Kasumi-1 (cell line): ENCODE measurements at regions not wholly inside any gene's neighbourhood (a gene's known extent, or its start where the extent isn't known, plus 50 kb on each side); places are given as distances from the start of the nearest gene placed in this dataset.
A peak's percentile ranks its signal among the peaks of the same experiment; 100 is the strongest.
"Not testable (repeated sequence)": the region's sequence is repeated elsewhere in the genome, so short reads cannot be mapped to it uniquely, and the experiment has no call there.

Source experiments
- DNase-seq, 2 experiments: peaks; one replicate each; lab custom pipeline; 2025; lab: John Stamatoyannopoulos, UW

DNA sequence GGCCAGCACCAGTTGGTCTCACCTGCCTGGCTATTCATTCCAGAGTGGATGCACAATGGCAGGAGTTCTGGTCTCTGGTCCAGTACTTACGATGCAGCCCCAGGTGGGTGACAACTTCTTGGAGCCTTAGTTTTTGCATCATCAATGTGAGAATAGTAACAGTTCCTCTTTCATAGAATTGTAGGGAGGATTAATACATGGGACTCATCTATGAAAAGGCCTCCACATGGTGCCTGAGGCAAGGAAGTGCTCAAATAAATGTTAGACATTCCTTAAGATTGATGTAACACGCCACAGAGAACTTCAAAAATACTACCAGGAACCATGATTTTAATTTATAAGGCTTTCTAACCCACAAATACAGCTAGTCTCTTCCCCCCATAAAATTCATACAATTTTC is 120.1 kb upstream of the CHST15 start:
- no peak for DNase-seq

DNA sequence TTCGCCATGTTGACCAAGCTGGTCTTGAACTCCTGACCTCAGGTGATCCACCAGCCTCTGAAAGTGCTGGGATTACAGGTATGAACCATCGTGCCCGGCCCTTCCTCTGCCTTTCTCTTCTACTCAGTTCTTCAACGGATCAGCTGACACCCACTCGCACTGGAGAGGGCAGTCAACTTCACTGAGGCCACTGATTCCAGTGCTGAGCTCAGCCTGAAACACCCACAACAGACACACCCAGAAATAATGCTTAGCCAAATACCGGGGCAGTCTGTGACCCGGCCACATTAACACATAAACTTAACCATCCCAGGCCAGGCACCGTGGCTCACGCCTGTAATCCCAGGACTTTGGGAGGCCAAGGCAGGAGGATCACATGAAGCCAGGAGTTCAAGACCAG is 119.3 kb upstream of the CHST15 start:
- no peak for DNase-seq

DNA sequence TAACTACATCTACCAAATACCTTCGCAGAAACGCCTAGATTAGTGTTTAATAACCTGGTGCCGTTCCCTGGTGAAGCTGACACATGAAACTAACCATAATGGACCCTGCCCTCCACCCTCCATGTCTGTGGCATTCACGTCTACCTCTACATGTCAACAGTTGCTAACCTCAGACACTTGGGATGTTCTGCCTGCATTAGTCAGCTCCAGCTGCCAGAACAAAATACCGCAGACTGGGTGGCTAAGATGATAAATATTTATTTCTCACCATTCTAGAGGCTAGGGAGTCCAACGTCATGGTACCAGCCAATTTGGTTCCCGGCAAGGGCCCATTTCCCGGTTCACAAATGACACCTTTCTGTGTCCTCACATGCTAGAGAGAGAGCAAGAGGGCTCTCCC is 118.5 kb upstream of the CHST15 start:
- DNase-seq, result no peak

DNA sequence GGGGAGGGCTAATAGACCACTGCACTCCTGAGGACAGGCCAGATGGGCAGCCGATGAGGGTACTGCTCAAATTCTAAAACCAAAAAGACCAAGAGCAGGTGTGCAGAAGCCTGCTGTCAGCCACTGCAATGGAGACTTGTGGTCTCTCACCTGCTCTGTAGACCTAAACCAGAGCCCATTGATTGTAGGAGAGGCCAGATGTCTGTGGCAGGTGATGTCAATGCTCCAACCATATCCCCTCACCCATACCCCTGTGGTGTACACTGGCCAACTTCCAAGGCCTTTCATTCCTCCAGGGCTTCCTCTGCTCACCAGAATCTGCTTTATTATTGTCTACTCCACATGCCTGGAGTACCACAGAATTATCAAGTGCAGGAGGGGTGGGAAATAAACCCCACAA is 116.9 kb upstream of the CHST15 start:
- DNase-seq, result no peak

- DNase-seq, result no peak
Measured at GRCh38 chr10:124207391-124207790, 114.0 kb upstream of the CHST15 start.

DNA sequence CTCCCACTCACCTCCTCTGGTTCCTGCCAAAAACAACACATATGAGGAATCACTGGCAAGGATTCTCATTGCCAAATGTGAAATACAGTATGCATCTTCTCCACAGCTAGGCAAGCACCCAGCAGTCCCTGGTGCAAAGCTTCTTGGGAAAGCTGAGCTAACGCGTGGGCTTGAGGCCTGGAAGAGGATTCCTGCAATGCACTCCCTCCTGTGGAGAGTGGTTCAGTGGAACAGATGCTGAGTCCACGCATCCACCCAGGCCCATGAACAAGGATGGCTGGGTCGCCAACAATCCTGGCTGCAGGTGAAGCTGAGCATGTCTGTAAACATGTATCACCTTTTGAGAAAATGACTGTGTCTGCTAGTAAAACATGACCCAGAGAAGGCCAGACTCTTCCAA is 113.2 kb upstream of the CHST15 start:
- DNase-seq, result no peak

GRCh38 chr10:124205432-124205831 is 112.0 kb upstream of the CHST15 start:
- DNase-seq, result no peak

GRCh38 chr10:124204726-124205125 is 111.3 kb upstream of the CHST15 start:
- no peak for DNase-seq

- no peak for DNase-seq
Measured at GRCh38 chr10:124200011-124200410, 106.6 kb upstream of the CHST15 start.

GRCh38 chr10:124198871-124199270 is 105.5 kb upstream of the CHST15 start:
- DNase-seq, result no peak

GRCh38 chr10:124198125-124198501 is 104.7 kb upstream of the CHST15 start:
- no peak for DNase-seq

DNA sequence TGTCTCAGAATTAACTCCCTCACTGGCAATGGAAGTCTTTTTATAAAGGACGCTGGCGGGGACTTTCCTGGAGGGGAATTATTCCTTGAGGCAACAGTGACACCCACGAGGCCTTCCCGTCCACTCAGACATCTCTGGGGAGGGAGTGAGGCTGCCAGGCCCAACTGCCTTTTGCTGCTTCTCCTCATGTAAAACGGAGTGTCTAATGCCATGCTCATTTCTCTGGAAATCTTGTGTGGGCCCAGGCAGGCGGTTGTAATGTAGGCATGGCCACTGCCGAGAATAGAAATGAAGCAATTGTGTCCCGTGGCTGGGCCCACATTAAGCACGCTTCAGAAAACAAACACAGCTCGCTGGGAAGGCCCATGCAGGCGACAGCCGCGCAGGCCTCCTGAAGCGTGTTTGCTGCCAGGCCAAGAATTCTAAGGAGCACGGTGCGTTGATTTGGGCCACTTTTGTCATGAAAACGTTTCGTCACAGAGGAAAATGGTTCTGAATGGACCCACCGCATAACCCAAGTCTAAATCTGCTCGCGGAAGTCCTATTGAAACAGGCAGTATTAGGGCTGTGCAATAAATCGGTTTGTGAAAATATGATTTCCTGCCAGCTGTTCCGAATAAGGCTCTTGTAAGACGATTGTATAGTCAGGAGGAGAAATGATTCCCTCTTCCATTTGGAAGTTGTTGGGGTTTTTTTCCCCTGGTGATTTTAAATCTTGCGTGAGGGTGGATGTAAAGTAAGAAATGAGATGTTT is 104.2 kb upstream of the CHST15 start:
- DNase-seq, result no peak

DNA sequence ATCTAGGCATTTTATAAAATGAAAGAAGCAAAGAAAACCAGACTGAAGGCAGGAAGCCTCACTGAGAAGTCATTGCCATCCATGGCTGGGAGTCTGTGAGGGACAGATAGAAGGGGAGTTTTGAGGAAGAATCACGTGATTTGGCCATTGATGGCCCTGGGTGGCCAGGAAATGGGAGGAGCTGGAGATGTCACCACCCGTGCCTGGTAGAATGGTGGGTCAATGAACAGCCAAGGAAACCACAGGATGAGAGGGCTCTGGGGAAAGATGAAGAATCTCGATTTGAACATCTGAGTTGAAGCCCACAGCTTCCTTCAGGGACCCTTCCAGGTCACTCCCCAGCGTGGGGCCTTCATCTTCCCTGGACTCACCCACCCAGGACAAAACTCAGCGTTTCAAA is 103.3 kb upstream of the CHST15 start:
- no peak for DNase-seq

DNA sequence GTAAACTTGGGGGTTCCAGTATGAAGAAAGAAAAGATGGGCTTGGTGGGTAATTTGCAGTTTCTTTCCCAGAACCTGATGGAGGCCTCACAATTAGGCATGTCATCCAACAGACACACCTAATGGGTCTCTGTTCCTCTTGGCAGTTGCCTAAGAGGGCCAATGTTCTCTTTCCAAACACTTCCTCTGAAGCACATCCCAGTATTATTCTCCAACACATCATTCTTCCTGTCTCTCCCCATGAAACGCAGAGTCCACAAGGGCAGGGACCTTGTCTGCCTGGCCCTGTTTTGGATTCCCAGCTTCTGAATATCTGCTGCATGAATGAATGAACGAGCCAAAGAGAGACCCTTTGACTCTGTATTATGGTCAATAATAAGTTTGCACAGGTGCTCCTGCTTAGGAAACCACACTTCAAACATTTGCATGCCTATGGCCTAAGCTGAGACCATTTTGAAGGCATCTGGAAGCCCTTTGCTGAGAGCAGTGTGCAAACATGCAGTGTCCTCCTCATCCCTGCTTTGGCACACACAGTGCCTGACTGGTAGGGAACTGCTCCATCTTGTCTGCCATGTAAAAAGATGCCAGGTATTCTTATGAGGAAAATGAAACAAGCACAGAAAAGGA is 100.9 kb upstream of the CHST15 start:
- DNase-seq, result no peak

DNA sequence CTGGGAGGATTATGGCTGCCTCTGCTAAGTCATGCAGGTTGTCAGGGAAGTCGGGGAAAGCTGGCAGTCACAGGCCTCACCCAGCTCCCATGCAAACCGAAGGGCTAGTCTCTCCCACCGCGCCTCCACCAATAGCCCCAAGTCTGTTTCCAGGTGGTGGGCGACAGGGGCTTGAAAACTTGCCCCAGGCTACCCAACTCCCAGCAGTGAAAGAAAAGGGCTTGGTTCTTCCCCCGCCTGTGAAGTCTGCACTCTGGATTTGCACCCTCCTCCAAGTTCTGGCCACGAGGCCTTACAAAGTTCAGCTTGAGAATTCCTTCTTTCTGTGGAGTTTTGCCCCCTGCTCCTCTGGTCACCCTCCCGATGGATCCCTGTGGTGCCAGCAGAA is 99.9 kb upstream of the CHST15 start:
- no peak for DNase-seq

GRCh38 chr10:124192664-124193308 is 99.4 kb upstream of the CHST15 start:
- peak in 1 of 2 experiments; percentile 9 for DNase-seq

- DNase-seq, result not testable (repeated sequence)
Measured at GRCh38 chr10:124190476-124190875, 97.1 kb upstream of the CHST15 start.

DNA sequence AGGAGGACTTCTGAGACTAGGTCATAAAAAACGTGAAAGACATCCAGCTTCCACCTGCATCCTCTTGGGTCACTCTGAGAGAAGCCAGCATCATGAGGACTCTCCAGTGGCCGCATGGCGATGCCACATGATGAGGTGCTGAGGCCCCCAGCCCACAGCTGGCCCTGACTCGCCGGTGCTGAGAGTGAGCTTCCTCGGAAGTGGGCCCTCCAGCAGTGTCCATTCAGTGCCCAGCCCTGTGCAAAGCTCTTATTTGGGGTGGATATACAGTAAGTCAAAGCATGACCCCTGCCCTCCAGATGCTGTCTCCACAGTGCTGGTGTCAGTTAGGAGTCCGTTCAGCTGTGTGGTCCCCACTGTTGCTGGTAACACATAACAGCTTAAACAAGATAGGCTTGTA is 93.6 kb upstream of the CHST15 start:
- no peak for DNase-seq

DNA sequence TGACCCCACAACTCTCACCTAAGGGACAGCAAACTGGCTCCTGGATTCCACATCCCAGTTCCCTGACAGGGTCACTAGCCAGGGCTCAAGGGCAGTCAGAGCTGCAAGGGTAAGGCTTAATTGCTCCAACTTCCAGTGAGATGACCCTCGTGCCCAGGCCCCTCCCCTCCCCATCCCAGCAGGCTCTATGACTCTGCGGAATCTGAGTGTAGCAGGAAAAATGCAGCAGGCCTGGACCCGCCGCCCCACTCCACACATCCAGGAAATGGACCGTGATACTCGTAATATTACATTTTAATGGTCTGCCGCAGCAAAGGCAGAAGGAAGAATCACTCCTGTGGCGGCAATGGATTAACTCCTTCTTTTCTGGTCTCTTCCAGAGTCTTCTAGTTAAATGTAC is 91.7 kb upstream of the CHST15 start:
- DNase-seq, result no peak

- DNase-seq, result no peak
Measured at GRCh38 chr10:124184208-124184830, 90.9 kb upstream of the CHST15 start.

- DNase-seq, result no peak
Measured at GRCh38 chr10:124183617-124184016, 90.2 kb upstream of the CHST15 start.

- no peak for DNase-seq
Measured at GRCh38 chr10:124182088-124182541, 88.7 kb upstream of the CHST15 start.

GRCh38 chr10:124181656-124182055 is 88.3 kb upstream of the CHST15 start:
- no peak for DNase-seq
